Ovary (tissue), 3 donors: ENCODE measurements at regions not wholly inside any gene's neighbourhood (a gene's known extent, or its start where the extent isn't known, plus 50 kb on each side); places are given as distances from the start of the nearest gene placed in this dataset.

ENCODE experiments used
- EP300 ChIP-seq: sonication (generic); formaldehyde crosslinking; IDR thresholded peaks from one replicate; pipeline ENCODE4 v1.6.1; 2017; ENCODE audit warnings: antibody characterized with exemption
- TF ChIP-seq, protein P1 (sequence below), 3 donors: fragments of 450-650 bp in 2 of 3; fragments of 200-600 bp in 1 of 3; IDR thresholded peaks; one replicate each; pipeline versions ENCODE4 v1.5.1 to v1.8.0; 2016 to 2022; ENCODE audit warnings: antibody characterized with exemption in 3 of 3, mild to moderate bottlenecking in 1 of 3
- donor health status: DM: no; HTN: no; CAD: no.

DNA sequence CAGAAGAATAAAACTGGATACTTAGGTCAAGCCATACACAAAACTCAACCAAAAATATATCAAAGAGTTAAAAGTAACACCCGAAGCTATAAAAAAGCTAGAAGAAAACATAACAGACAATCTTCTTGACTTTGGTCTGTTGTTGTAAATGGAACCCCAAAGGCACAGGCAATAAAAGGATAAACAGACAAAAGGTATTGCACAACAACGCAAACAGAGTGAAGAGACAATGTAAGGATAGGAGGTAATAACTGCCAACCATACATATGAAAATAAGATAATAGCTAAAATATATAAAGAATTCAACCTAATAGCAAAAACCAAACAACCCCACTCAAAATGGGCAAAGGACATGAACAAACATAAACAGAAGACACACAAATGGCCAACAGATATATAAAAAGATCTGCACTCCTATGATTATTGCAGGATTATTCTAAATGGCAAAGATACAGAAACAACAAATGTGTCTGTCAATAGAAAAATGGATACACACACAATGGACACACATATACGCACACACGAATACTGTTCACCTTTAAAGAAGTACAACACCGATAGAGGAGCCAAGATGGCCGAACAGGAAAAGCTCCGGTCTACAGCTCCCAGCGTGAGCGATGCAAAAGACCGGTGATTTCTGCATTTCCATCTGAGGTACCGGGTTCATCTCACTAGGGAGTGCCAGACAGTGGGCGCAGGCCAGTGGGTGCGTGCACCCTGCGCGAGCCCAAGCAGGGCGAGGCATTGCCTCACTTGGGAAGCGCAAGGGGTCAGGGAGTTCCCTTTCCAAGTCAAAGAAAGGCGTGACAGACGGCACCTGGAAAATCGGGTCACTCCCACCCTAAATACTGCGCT, 1137.1 kb downstream of the FSCB start:
- TF ChIP-seq, protein P1, sequence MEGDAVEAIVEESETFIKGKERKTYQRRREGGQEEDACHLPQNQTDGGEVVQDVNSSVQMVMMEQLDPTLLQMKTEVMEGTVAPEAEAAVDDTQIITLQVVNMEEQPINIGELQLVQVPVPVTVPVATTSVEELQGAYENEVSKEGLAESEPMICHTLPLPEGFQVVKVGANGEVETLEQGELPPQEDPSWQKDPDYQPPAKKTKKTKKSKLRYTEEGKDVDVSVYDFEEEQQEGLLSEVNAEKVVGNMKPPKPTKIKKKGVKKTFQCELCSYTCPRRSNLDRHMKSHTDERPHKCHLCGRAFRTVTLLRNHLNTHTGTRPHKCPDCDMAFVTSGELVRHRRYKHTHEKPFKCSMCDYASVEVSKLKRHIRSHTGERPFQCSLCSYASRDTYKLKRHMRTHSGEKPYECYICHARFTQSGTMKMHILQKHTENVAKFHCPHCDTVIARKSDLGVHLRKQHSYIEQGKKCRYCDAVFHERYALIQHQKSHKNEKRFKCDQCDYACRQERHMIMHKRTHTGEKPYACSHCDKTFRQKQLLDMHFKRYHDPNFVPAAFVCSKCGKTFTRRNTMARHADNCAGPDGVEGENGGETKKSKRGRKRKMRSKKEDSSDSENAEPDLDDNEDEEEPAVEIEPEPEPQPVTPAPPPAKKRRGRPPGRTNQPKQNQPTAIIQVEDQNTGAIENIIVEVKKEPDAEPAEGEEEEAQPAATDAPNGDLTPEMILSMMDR (IDR thresholded peaks at IDR 0.05), result no peak
- no peak for TF ChIP-seq EP300
